ENCODE measurements at regions not wholly inside any gene's neighbourhood (a gene's known extent, or its start where the extent isn't known, plus 50 kb on each side); places are given as distances from the start of the nearest gene placed in this dataset.
"Not testable (repeated sequence)": the region's sequence is repeated elsewhere in the genome, so short reads cannot be mapped to it uniquely, and the experiment has no call there.

DNA sequence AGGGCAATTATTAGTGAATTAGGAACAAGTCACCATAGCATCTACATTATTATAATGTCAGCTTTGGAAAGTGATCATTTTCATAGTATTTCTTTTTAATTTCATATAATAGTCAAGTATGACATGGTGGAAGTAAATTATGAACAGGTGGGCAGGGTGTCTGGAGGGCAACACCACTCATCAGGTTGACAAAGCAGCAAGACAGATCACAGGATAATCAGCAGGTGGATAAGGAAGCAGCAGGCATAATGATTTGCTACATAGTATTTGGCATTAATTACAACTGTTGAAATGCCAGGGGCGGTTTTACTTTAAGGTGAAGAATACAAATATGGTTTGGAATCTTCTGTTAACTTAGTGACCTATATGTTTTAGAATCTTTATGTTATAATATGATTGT is 1342.2 kb downstream of the PLA2G4A start:
- Histone ChIP-seq H3K27ac (ENCODE audit: low read depth, low read length) (no peak overlapping the region), H3K36me3 (ENCODE audit: control insufficient read depth in 3 of 3, insufficient read depth in 3 of 3, low read length in 3 of 3) (no peaks in the 10 kb centered on the region), H3K9me3 (ENCODE audit: control insufficient read depth in 3 of 3, low read length in 3 of 3) (no peaks in the 10 kb centered on the region), H3K4me3 (ENCODE audit: low read length in 3 of 3) (no peak overlapping the region), H3K27me3 (ENCODE audit: control insufficient read depth in 3 of 3, insufficient read depth in 3 of 3, low read length in 3 of 3) (no peaks in the 10 kb centered on the region), H3K4me1 (ENCODE audit: control insufficient read depth in 3 of 3, insufficient read depth in 3 of 3, low read length in 3 of 3) (no peaks in the 10 kb centered on the region), H3K9ac (ENCODE audit: low read depth in 1 of 3, low read length in 3 of 3) (no peak overlapping the region)

DNA sequence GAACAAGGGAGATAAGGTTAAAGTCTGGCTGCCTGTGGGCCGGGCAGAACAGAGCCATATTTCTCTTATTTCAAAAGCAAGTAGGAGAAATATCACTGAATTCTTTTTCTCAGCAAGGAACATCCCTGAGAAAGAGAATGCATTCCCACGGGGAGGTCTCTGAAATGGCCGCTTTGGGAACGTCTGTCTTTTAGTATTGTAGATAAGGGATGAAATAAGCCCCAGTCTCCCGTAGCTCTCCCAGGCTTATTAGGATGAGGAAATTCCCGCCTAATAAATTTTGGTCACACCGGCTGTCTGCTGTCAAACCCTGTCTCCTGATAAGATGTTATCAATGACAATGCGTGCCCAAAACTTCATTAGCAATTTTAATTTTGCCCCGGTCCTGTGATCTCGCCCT is 1353.3 kb downstream of the PLA2G4A start:
- H3K4me3 ChIP-seq (ENCODE audit: low read length in 3 of 3); H3K9me3 ChIP-seq (ENCODE audit: control insufficient read depth in 3 of 3, low read length in 3 of 3); H3K9ac ChIP-seq (ENCODE audit: low read depth in 1 of 3, low read length in 3 of 3); H3K27me3 ChIP-seq (ENCODE audit: control insufficient read depth in 3 of 3, insufficient read depth in 3 of 3, low read length in 3 of 3); H3K36me3 ChIP-seq (ENCODE audit: control insufficient read depth in 3 of 3, insufficient read depth in 3 of 3, low read length in 3 of 3); H3K4me1 ChIP-seq (ENCODE audit: control insufficient read depth in 3 of 3, insufficient read depth in 3 of 3, low read length in 3 of 3); H3K27ac ChIP-seq (ENCODE audit: low read depth, low read length): not testable (repeated sequence)

DNA sequence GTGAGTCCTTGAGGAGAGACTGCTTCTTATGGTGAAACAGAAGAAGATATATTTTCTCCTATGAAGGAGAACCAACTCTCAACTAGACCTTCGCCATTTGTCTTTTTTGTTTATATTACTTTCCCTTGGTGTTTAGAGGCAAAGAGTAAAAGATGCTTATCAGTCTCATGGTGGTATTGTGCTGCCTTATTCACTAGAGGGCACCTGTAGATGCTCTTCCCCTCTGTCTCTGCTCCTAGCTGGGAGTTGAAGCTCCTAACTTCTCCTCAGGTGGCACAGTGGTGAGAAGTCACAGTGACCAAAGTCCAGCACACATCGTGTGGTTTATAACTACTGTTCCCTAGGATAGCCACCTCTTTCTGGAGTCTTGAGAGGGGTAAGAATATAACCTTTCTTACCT is 1359.6 kb downstream of the PLA2G4A start:
- Histone ChIP-seq H3K9ac (ENCODE audit: low read depth in 1 of 3, low read length in 3 of 3) (no peak overlapping the region), H3K9me3 (ENCODE audit: control insufficient read depth in 3 of 3, low read length in 3 of 3) (peaks cover 0 to 3% (median 0%) of the 10 kb centered on the region in 3 donors), H3K4me1 (ENCODE audit: control insufficient read depth in 3 of 3, insufficient read depth in 3 of 3, low read length in 3 of 3) (no peaks in the 10 kb centered on the region), H3K27ac (ENCODE audit: low read depth, low read length) (no peak overlapping the region), H3K4me3 (ENCODE audit: low read length in 3 of 3) (no peak overlapping the region), H3K27me3 (ENCODE audit: control insufficient read depth in 3 of 3, insufficient read depth in 3 of 3, low read length in 3 of 3) (no peaks in the 10 kb centered on the region), H3K36me3 (ENCODE audit: control insufficient read depth in 3 of 3, insufficient read depth in 3 of 3, low read length in 3 of 3) (no peaks in the 10 kb centered on the region)

DNA sequence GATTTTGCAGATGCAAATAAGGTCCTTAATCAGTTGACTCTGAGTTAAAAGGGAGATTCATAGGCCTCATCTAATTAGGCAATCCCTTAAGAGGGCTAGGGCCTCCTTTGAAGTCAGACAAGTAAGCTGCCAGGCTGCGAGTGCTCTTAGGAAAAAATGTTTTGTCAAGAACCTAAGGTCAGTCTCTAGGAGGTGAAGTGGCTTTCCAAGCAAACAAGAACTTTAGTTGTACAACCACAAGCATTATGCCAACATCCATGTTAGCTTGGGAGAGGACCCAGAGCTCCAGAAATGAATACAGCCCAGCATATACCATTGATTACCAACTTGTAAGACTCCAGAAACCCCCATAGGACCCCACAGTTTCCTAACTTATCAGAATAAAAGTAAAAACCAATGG is 1366.2 kb downstream of the PLA2G4A start:
- no peaks in the 10 kb centered on the region for H3K4me1 ChIP-seq (ENCODE audit: control insufficient read depth in 3 of 3, insufficient read depth in 3 of 3, low read length in 3 of 3)
- H3K9ac ChIP-seq (ENCODE audit: low read depth in 1 of 3, low read length in 3 of 3) = no peak overlapping the region
- no peak overlapping the region for H3K4me3 ChIP-seq (ENCODE audit: low read length in 3 of 3)
- H3K36me3 ChIP-seq (ENCODE audit: control insufficient read depth in 3 of 3, insufficient read depth in 3 of 3, low read length in 3 of 3) = no peaks in the 10 kb centered on the region
- H3K27me3 ChIP-seq (ENCODE audit: control insufficient read depth in 3 of 3, insufficient read depth in 3 of 3, low read length in 3 of 3) = no peaks in the 10 kb centered on the region
- H3K9me3 ChIP-seq (ENCODE audit: control insufficient read depth in 3 of 3, low read length in 3 of 3) = peaks cover 0 to 7% (median 0%) of the 10 kb centered on the region in 3 donors
- no peak overlapping the region for H3K27ac ChIP-seq (ENCODE audit: low read depth, low read length)

DNA sequence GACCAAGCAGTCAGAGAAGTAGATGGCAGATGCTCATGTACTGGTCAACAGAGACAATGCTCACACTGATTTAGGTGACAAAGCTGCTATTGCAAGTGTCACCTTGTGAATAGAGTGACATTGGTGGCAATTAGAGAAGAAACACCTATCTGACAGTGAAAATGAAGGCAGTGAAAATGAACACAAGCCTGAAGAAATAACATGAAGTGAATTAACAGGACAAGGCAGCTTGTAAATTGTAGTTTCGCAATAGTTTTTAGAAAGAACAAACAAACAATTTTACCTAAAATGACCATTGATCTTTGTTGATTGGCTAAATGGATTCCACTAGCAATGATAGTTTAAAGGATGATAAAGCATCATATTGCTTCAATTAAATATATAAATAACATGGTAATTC is 1389.5 kb downstream of the PLA2G4A start:
- Histone ChIP-seq H3K27me3 (ENCODE audit: control insufficient read depth in 3 of 3, insufficient read depth in 3 of 3, low read length in 3 of 3) (no peaks in the 10 kb centered on the region), H3K4me1 (ENCODE audit: control insufficient read depth in 3 of 3, insufficient read depth in 3 of 3, low read length in 3 of 3) (no peaks in the 10 kb centered on the region), H3K27ac (ENCODE audit: low read depth, low read length) (no peak overlapping the region), H3K9me3 (ENCODE audit: control insufficient read depth in 3 of 3, low read length in 3 of 3) (no peaks in the 10 kb centered on the region), H3K36me3 (ENCODE audit: control insufficient read depth in 3 of 3, insufficient read depth in 3 of 3, low read length in 3 of 3) (no peaks in the 10 kb centered on the region), H3K9ac (ENCODE audit: low read depth in 1 of 3, low read length in 3 of 3) (no peak overlapping the region), H3K4me3 (ENCODE audit: low read length in 3 of 3) (no peak overlapping the region)

DNA sequence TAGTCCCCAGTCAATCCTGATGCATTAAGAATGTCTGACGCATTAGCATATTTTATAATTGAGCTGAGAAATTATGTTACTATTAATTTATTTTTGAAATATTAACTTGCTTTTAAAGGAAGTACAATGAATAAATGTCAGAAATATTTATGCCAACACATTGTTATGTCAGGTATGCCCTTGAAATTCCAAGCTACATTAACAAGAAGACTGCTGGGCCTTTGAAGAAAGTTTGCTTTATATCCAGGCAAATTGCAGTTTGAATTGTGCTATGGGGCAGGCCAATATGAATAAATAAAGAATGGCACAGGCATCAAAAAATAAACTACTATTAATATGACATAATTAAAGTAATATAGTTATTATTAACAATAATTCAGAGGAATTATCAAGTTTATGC is 1391.3 kb downstream of the PLA2G4A start:
- no peaks in the 10 kb centered on the region for H3K4me1 ChIP-seq (ENCODE audit: control insufficient read depth in 3 of 3, insufficient read depth in 3 of 3, low read length in 3 of 3)
- no peaks in the 10 kb centered on the region for H3K9me3 ChIP-seq (ENCODE audit: control insufficient read depth in 3 of 3, low read length in 3 of 3)
- H3K36me3 ChIP-seq (ENCODE audit: control insufficient read depth in 3 of 3, insufficient read depth in 3 of 3, low read length in 3 of 3) = no peaks in the 10 kb centered on the region
- no peak overlapping the region for H3K4me3 ChIP-seq (ENCODE audit: low read length in 3 of 3)
- no peak overlapping the region for H3K9ac ChIP-seq (ENCODE audit: low read depth in 1 of 3, low read length in 3 of 3)
- H3K27me3 ChIP-seq (ENCODE audit: control insufficient read depth in 3 of 3, insufficient read depth in 3 of 3, low read length in 3 of 3) = no peaks in the 10 kb centered on the region
- no peak overlapping the region for H3K27ac ChIP-seq (ENCODE audit: low read depth, low read length)

DNA sequence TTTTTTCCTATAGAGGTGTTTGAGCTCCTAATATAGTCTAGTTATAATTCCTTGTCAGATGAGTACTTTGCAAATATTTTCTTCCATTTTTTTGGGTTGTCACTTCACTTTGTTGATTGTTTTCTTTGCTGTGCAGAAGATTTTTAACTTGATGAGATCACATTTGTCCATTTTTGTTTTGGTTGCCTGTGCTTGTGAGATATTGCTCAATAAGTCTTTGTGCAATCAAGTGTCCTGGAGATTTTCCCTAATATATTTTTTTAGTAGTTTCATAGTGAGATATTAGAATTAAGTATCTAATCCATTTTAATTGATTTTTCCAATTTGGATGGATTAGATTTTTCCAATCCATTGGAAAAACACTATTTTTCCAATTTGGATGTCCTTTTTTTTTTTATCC is 1395.5 kb downstream of the PLA2G4A start:
- H3K4me1 ChIP-seq (ENCODE audit: control insufficient read depth in 3 of 3, insufficient read depth in 3 of 3, low read length in 3 of 3) = no peaks in the 10 kb centered on the region
- H3K4me3 ChIP-seq (ENCODE audit: low read length in 3 of 3) = no peak overlapping the region
- H3K36me3 ChIP-seq (ENCODE audit: control insufficient read depth in 3 of 3, insufficient read depth in 3 of 3, low read length in 3 of 3) = no peaks in the 10 kb centered on the region
- no peaks in the 10 kb centered on the region for H3K9me3 ChIP-seq (ENCODE audit: control insufficient read depth in 3 of 3, low read length in 3 of 3)
- no peaks in the 10 kb centered on the region for H3K27me3 ChIP-seq (ENCODE audit: control insufficient read depth in 3 of 3, insufficient read depth in 3 of 3, low read length in 3 of 3)
- H3K9ac ChIP-seq (ENCODE audit: low read depth in 1 of 3, low read length in 3 of 3) = no peak overlapping the region
- H3K27ac ChIP-seq (ENCODE audit: low read depth, low read length) = no peak overlapping the region

DNA sequence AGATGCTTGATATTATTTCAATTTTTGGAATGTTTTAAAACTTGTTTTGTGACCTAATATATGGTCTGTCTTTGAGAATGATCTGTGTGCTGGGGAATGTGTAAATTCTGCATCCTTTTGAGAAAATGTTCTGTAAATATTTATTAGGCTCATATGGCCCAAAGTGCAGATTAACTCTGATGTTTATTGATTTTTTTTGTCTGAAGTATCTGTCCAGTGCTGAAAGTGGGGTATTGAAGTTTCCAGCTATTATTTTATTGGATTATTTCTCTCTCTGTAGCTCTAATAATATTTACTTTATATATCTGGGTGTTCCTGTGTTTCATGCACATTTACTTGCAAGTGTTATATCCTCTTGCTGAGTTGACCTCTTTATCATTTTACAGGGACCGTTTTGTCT is 1397.2 kb downstream of the PLA2G4A start:
- H3K9me3 ChIP-seq (ENCODE audit: control insufficient read depth in 3 of 3, low read length in 3 of 3) = no peaks in the 10 kb centered on the region

DNA sequence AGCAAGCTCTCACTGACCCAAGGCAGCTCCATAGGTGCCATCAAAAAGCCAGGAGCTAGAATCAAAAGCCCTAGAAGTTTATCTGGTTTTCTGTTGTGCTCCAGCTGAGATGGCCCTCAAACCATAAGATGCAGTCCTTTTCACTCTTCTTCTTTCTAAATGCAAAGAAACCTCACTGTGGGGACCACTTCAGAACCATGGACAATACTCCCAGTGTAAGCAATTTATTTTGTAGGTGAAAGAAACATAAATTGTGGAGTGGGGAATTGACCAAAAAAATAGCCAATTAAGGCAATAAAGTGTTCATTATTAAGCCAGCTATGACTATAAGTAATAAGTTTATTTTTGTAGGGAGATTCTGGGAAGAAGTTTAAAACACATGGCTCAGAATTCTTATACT is 1399.9 kb downstream of the PLA2G4A start:
- Histone ChIP-seq H3K4me1 (ENCODE audit: control insufficient read depth in 3 of 3, insufficient read depth in 3 of 3, low read length in 3 of 3) (no peaks in the 10 kb centered on the region), H3K36me3 (ENCODE audit: control insufficient read depth in 3 of 3, insufficient read depth in 3 of 3, low read length in 3 of 3) (no peaks in the 10 kb centered on the region), H3K9ac (ENCODE audit: low read depth in 1 of 3, low read length in 3 of 3) (no peak overlapping the region), H3K27me3 (ENCODE audit: control insufficient read depth in 3 of 3, insufficient read depth in 3 of 3, low read length in 3 of 3) (no peaks in the 10 kb centered on the region), H3K4me3 (ENCODE audit: low read length in 3 of 3) (no peak overlapping the region), H3K27ac (ENCODE audit: low read depth, low read length) (no peak overlapping the region), H3K9me3 (ENCODE audit: control insufficient read depth in 3 of 3, low read length in 3 of 3) (no peaks in the 10 kb centered on the region)

More for the DNA sequence above, 1397.2 kb downstream of the PLA2G4A start:
- no peaks in the 10 kb centered on the region for H3K4me1 ChIP-seq (ENCODE audit: control insufficient read depth in 3 of 3, insufficient read depth in 3 of 3, low read length in 3 of 3)
- no peak overlapping the region for H3K4me3 ChIP-seq (ENCODE audit: low read length in 3 of 3)
- H3K9ac ChIP-seq (ENCODE audit: low read depth in 1 of 3, low read length in 3 of 3) = no peak overlapping the region
- no peaks in the 10 kb centered on the region for H3K36me3 ChIP-seq (ENCODE audit: control insufficient read depth in 3 of 3, insufficient read depth in 3 of 3, low read length in 3 of 3)
- no peaks in the 10 kb centered on the region for H3K27me3 ChIP-seq (ENCODE audit: control insufficient read depth in 3 of 3, insufficient read depth in 3 of 3, low read length in 3 of 3)
- H3K27ac ChIP-seq (ENCODE audit: low read depth, low read length) = no peak overlapping the region

DNA sequence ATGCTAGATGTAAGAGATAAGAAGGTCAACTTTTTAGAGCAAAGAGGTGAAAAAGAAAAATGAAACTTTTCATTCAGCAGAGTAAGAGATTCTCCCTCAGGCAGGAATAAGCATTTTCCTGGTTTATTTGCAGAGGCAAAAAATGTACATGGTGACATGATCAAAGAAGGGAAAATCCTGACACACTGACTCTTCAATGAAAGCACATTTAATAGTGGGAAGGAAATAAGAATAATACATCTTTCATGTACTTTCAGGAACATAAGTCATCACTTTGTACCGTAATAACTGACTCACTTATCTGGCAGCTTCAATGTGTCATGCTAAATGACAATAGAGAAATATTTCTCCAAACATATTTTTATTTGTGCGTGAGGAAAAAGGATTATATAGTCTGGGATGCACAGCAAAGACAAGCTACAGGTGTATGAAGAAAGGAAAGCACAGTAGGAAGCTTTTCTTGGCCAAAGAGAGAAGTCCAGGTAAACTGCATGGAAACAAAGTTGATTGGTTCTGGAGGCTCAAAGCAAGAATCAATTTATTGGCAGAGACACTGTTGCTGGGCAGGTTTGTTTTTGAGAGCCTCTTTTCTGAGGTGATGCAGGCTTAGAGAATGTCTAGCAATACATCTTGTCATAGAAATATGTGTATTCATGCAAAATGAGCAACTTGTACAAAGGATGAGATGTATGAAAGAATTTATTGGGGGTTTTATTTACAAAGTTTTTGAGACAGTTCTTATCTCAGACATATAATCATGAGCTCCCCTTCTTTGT is 1409.0 kb downstream of the PLA2G4A start:
- Histone ChIP-seq H3K27me3 (ENCODE audit: control insufficient read depth in 3 of 3, insufficient read depth in 3 of 3, low read length in 3 of 3) (no peaks in the 10 kb centered on the region), H3K4me3 (ENCODE audit: low read length in 3 of 3) (no peak overlapping the region), H3K4me1 (ENCODE audit: control insufficient read depth in 3 of 3, insufficient read depth in 3 of 3, low read length in 3 of 3) (no peaks in the 10 kb centered on the region), H3K9ac (ENCODE audit: low read depth in 1 of 3, low read length in 3 of 3) (no peak overlapping the region), H3K36me3 (ENCODE audit: control insufficient read depth in 3 of 3, insufficient read depth in 3 of 3, low read length in 3 of 3) (no peaks in the 10 kb centered on the region), H3K9me3 (ENCODE audit: control insufficient read depth in 3 of 3, low read length in 3 of 3) (no peaks in the 10 kb centered on the region), H3K27ac (ENCODE audit: low read depth, low read length) (no peak overlapping the region)

All from skeletal muscle tissue (tissue), 3 donors.